Effector memory CD4-positive, alpha-beta T cell (primary cell): ENCODE measurements at regions not wholly inside any gene's neighbourhood (a gene's known extent, or its start where the extent isn't known, plus 50 kb on each side); places are given as distances from the start of the nearest gene placed in this dataset.

ENCODE experiments used
- DNase-seq, 3 donors: peaks; one replicate each; pipeline ENCODE4 v3.0.0-alpha.2; 2020
- H3K27ac ChIP-seq: 2 replicates; pipeline ENCODE4 v1.7.0; 2013; ENCODE audit warnings: mild to moderate bottlenecking, low read length, moderate library complexity; ENCODE audit not compliant: insufficient read depth, poor library complexity, severe bottlenecking
- H3K27me3 ChIP-seq: replicated peaks from 2 replicates; pipeline ENCODE4 v1.7.0; 2013; ENCODE audit warnings: mild to moderate bottlenecking, low read length; ENCODE audit not compliant: insufficient read depth, control insufficient read depth, poor library complexity, severe bottlenecking
- H3K36me3 ChIP-seq: 2 replicates; pipeline ENCODE4 v1.7.0; 2013; ENCODE audit warnings: mild to moderate bottlenecking, low read length, moderate library complexity; ENCODE audit not compliant: control insufficient read depth, insufficient read depth
- H3K4me1 ChIP-seq: 2 replicates; pipeline ENCODE4 v1.7.0; 2013; ENCODE audit warnings: low read length, mild to moderate bottlenecking; ENCODE audit not compliant: control insufficient read depth, insufficient read depth, poor library complexity, severe bottlenecking
- H3K4me3 ChIP-seq: 2 replicates; pipeline ENCODE4 v1.7.0; 2013; ENCODE audit warnings: low read length, low read depth, mild to moderate bottlenecking; ENCODE audit not compliant: insufficient read depth, poor library complexity, severe bottlenecking
- H3K9me3 ChIP-seq: 2 replicates; pipeline ENCODE4 v1.7.0; 2013; ENCODE audit warnings: mild to moderate bottlenecking, low read length, moderate library complexity; ENCODE audit not compliant: control insufficient read depth

- Histone ChIP-seq H3K27me3 (no peaks in the 10 kb centered on the region), H3K4me1 (no peaks in the 10 kb centered on the region), H3K9me3 (no peaks in the 10 kb centered on the region), H3K4me3 (no peak overlapping the region), H3K36me3 (no peaks in the 10 kb centered on the region), H3K27ac (no peak overlapping the region)
- no peak for DNase-seq
Measured at GRCh38 chr11:119523539-119524157, 100.7 kb upstream of the THY1 start.

GRCh38 chr11:119522609-119523008, 99.6 kb upstream of the THY1 start:
- Histone ChIP-seq H3K27me3 (no peaks in the 10 kb centered on the region), H3K9me3 (no peaks in the 10 kb centered on the region), H3K36me3 (no peaks in the 10 kb centered on the region), H3K4me3 (no peak overlapping the region), H3K27ac (no peak overlapping the region), H3K4me1 (no peaks in the 10 kb centered on the region)
- DNase-seq: no peak

GRCh38 chr11:119521551-119521950, 98.6 kb upstream of the THY1 start:
- no peaks in the 10 kb centered on the region for H3K9me3 ChIP-seq
- no peaks in the 10 kb centered on the region for H3K36me3 ChIP-seq
- DNase-seq: no peak
- no peaks in the 10 kb centered on the region for H3K27me3 ChIP-seq
- H3K4me3 ChIP-seq: no peak overlapping the region
- no peak overlapping the region for H3K27ac ChIP-seq
- H3K4me1 ChIP-seq: no peaks in the 10 kb centered on the region

- H3K36me3 ChIP-seq: no peaks in the 10 kb centered on the region
- no peak overlapping the region for H3K27ac ChIP-seq
- no peaks in the 10 kb centered on the region for H3K9me3 ChIP-seq
- H3K4me1 ChIP-seq: no peaks in the 10 kb centered on the region
- H3K4me3 ChIP-seq: no peak overlapping the region
- no peaks in the 10 kb centered on the region for H3K27me3 ChIP-seq
- no peak for DNase-seq
Measured at GRCh38 chr11:119520966-119521365, 98.0 kb upstream of the THY1 start.

- Histone ChIP-seq H3K4me3 (no peak overlapping the region), H3K9me3 (no peaks in the 10 kb centered on the region), H3K36me3 (no peaks in the 10 kb centered on the region), H3K27me3 (no peaks in the 10 kb centered on the region), H3K4me1 (no peaks in the 10 kb centered on the region), H3K27ac (no peak overlapping the region)
- DNase-seq: no peak
Measured at GRCh38 chr11:119520400-119520799, 97.4 kb upstream of the THY1 start.

GRCh38 chr11:119519796-119520195, 96.8 kb upstream of the THY1 start:
- Histone ChIP-seq H3K27ac (no peak overlapping the region), H3K4me1 (no peaks in the 10 kb centered on the region), H3K4me3 (no peak overlapping the region), H3K27me3 (no peaks in the 10 kb centered on the region), H3K9me3 (no peaks in the 10 kb centered on the region), H3K36me3 (no peaks in the 10 kb centered on the region)
- DNase-seq: no peak

- Histone ChIP-seq H3K9me3 (no peaks in the 10 kb centered on the region), H3K27me3 (no peaks in the 10 kb centered on the region), H3K4me1 (no peaks in the 10 kb centered on the region), H3K27ac (no peak overlapping the region), H3K36me3 (no peaks in the 10 kb centered on the region), H3K4me3 (no peak overlapping the region)
- DNase-seq: no peak
Measured at GRCh38 chr11:119518746-119519730, 96.1 kb upstream of the THY1 start.

GRCh38 chr11:119515771-119516400, 92.9 kb upstream of the THY1 start:
- Histone ChIP-seq H3K27me3 (no peaks in the 10 kb centered on the region), H3K27ac (no peak overlapping the region), H3K4me3 (no peak overlapping the region), H3K36me3 (no peaks in the 10 kb centered on the region), H3K4me1 (no peaks in the 10 kb centered on the region), H3K9me3 (no peaks in the 10 kb centered on the region)
- DNase-seq: no peak

- DNase-seq: no peak
- no peak overlapping the region for H3K27ac ChIP-seq
- H3K9me3 ChIP-seq: no peaks in the 10 kb centered on the region
- H3K36me3 ChIP-seq: no peaks in the 10 kb centered on the region
- H3K27me3 ChIP-seq: no peaks in the 10 kb centered on the region
- H3K4me3 ChIP-seq: no peak overlapping the region
- no peaks in the 10 kb centered on the region for H3K4me1 ChIP-seq
Measured at GRCh38 chr11:119513806-119514170, 90.8 kb upstream of the THY1 start.
